GM21526 (cell line): ENCODE measurements at regions not wholly inside any gene's neighbourhood (a gene's known extent, or its start where the extent isn't known, plus 50 kb on each side); places are given as distances from the start of the nearest gene placed in this dataset.
"Not testable (repeated sequence)": the region's sequence is repeated elsewhere in the genome, so short reads cannot be mapped to it uniquely, and the experiment has no call there.

Experiments used
- ATAC-seq: cut with Tn5 transposase; IDR thresholded peaks from one replicate; pipeline ENCODE4 v1.9.1; 2021; ENCODE audit warnings: moderate library complexity; ENCODE audit not compliant: unreplicated experiment, low FRiP score

DNA sequence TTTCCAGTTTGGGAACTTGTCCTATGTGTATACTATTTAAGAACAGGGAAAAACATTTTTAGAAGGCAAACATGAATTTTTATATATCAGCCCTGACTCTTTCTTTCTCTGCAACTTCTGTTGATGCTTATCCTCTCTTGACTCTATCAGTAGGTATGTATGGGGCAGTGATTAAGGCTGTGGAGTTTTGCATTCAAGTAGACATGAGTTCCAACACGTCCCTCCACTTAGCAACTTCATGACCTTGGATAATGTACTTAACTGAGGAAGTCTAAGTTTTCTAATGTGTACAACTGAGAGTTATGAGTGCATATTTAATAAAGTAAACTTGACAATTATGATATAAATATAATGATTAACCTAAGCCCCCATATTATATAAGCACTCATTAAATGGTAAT is 414.6 kb downstream of the TDRD3 start:
- ATAC-seq = no peak

DNA sequence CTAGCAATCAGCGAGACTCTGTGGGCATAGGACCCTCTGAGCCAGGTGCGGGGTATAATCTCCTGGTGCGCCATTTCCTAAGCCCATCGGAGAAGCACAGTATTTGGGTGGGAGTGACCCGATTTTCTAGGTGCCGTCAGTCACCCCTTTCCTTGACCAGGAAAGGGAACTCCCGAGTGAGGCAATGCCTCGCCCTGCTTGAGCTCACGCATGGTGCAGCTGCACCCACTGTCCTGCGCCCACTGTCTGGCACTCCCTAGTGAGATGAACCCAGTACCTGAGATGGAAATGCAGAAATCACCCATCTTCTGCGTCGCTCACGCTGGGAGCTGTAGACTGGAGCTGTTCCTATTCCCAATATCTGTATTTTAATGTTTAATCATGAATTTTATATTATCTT is 408.6 kb downstream of the TDRD3 start:
- ATAC-seq = not testable (repeated sequence)

DNA sequence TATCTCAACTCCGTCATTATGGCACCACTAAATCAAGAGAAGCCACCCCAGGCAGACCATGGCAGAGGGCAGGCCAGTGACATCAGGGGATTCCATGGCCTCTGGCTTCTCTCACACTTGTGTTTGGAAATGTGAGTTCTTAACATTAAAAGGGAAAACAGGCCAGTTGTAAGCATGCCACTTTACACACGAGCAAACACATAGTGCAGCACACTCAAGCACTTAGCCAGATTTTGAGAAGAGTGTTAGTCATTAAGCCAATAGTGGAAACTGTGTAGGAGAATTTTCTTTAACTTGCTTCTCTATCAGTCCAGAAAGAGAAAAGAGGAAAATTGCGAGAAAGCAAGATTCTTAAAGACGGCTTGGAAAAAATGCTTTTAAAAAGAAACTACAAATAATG is 401.5 kb downstream of the TDRD3 start:
- ATAC-seq = no peak

DNA sequence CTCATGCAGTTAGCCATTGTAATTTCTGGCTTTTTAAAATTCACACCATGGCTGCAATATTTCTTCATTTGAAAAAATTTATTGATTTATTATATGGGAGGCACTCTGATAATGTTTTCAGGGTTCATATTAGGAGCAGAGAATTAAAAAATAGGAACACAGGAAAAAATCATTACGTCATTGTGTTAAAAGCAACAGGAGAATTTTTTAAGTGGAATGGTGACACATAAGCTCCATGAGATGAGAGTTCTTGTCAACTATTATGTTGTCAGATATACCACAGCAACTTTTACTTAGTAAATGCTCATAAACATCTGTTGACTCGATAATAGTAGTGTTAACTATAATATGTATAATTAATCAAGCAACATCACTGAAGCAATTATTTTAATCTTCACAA is 400.1 kb downstream of the TDRD3 start:
- ATAC-seq = no peak

DNA sequence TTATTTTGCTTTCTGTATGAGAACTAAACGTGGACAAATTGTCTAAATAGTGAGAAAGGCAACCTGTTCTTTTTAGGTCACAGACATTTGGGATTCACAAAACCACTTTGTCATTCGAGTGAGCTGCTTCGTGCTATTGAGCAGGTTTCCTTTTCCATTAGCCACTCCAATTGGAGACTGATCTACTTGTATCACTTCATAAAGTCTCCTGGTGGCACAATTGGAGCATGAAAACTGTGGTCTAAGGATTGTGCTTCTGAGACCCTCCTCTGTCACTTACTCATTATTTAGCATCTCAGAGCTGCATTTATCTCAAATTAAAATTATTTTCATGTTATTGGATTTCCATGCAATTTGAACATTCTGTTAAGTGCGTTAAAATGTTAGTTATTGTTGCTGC is 397.7 kb downstream of the TDRD3 start:
- ATAC-seq = no peak

DNA sequence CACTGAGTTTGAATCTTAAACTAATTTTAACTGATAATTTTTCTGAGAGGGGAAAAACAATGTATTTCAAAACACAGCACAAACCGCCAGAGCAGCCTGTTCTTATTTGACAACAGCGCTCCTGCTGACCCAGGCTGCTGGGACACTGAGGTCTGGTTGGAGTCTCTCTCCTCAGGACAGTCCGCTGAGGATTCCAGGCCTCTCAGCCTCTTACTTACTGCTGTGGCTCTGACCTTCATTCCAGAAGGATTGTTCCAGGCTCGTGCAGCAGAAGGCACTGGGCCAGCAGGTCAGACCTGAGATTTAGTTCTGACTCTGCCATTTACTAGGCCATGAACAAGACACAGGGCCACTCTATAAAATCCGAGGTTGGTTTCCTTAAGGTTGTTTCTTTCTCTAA is 393.6 kb downstream of the TDRD3 start:
- no peak for ATAC-seq

DNA sequence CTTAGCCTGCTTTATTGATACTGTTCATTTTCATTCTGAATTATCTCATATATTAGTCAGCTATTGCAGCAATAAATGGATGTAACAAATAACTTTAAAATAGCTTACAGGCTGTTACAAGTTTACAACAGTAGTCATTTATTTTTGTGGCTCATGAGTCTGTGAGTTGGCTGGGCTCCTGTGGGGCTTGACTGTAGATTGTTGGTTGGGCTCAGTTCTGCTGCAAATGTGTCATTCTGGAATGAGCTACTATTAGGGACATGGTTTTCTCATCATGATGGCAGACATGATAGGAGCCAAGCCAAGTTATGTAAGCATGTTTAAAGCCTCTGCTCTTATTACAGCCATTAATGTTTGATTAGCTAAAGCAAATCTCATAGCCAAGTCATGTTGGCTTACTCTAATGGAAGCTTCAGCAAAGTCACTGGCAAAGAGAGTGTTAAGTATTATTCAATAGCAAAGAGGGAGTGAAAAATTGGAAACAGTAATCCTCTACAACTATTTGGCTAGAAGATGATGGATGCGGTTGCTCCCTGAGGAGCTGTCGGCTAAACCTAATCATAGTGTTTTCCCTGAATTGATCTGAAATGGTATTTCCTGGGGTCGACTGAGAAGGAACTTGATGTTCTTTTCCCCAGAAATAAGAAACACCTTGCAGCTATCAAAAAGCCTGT is 391.3 kb downstream of the TDRD3 start:
- ATAC-seq = no peak

DNA sequence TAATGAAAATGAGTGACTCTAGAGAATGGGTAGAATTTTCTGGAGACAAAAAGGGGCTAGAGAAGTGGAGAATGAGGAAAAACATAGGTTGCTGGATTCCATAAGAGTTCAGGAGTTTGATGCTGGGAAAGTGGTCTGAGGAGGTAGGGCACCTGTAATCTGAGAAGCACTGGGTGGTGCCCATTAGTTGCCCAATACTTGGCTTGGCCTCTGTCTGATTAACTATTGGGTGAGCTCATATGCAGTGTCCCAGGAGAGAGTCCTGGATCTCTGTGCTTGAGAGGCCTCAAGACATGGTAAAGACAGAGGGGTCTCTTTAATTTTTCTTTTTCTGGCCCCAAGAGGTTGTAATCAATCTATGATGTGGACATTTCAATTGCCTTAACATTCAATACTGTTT is 390.1 kb downstream of the TDRD3 start:
- no peak for ATAC-seq

DNA sequence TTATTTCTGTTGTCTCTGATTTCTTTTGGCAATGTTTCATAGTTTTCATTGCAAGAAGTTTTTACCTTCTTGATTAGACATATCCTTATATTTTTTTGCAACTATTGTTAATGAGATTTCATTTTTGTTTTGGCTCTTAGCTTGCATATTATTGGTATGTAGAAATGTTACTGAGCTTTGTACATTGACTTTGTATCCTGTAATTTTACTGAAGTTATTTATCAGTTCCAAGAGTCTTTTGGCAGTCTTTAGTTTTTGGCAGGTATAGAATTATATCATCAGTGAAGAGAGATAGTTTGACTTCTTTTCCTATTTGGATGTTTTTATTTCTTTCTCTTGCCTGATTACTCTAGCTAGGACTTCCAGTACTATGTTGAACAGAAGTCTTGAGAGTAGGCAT is 375.7 kb downstream of the TDRD3 start:
- ATAC-seq = no peak

DNA sequence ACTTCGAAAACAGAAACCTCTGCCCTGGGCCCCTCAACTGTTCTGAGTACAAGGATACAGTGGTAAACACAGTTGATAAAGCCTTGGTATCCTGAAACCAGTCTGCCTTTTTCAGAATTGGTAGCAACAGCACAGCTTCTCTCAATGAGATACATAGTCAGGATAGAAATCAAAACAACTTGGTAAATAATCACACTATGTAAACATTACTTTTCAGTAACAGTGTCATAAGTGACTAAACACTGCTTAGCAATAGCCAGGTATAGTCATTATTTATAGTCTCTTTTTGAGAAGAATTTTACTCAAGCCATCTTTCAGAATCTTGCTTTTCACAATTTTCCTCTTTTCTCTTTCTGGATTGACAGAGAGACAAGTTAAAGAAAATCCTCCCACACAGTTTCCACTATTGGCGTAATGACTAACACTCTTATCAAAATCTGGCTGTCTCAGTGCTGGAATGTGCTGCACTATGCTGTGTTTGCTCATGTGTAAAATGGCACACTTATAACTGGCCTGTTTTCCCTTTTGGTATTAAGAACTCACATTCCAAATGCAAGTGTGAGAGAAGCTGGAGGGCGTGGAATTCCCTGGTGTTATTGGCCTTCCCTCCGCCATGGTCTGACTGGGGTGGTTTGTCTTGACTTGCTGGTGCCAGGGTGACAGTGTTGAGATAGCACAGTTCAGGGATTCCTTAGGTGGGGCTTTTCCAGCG is 368.8 kb downstream of the TDRD3 start:
- ATAC-seq = no peak

DNA sequence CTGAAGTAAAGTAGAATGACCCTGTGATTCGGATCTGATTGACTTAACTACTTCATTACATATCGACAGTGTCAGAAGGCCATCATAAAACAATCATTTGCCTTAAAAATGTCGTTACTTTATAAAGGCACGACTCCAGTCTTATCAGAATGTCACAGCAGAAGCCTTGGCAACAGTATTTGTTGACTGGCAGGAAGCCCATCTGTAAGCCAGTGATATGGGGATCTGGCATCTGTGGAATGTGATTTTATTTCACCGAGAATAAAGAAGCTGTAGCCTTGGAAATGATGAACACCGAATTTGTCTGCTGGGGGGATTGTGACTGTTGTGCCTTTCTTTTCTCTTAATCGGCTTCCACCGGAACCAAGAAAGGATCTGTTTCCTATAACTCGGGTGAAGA is 362.5 kb downstream of the TDRD3 start:
- ATAC-seq = no peak

DNA sequence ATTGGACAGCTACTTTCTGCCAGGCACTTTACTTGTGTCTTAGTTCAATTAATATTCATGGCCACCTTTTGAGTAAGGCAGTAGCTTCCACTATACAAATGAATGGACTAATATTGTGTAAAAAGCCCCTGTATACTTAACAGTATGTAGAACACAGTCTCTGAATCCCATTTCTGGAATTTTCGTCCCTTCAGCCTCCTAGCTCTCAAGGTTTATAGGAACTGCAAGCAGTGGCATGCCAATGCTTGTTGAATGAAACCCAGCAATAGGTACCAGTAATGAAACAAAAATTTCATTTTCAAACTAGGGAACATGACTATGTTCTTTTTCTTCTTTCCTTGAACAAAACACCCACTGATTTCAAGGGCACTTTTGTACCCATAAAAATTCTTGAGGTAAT is 361.6 kb downstream of the TDRD3 start:
- no peak for ATAC-seq

DNA sequence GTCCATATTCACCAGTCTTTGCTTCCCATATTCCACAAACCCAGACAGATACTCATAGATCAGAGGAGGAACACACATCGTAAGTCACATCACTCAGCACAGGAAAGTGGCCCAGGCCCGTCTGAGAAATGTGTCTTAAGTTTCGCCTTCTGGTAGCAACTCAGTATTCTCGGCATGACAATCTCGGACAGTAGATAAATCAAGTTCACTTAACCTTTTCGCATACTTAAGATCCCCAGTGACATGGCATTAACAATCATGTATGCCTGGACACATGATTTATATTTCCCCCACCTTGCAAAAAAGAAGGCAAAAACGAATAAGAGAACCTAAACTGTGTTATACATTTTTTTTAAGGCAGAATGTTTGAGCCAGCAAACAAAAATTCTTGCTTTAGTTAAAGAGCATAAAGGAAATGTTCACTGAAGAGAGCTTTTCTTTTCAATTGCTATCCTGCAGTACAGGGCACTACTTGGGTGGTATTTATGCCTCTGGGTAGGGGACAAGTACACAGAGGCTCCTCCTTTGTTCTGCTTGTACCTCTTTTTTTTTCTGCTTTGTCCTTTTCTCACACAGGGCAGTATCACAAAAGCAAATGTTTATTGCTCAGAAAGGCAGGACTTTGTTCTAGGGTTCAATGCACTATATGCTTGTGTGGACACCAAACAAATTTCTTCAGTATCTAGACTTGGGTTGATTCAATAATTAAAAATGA is 360.6 kb downstream of the TDRD3 start:
- no peak for ATAC-seq

DNA sequence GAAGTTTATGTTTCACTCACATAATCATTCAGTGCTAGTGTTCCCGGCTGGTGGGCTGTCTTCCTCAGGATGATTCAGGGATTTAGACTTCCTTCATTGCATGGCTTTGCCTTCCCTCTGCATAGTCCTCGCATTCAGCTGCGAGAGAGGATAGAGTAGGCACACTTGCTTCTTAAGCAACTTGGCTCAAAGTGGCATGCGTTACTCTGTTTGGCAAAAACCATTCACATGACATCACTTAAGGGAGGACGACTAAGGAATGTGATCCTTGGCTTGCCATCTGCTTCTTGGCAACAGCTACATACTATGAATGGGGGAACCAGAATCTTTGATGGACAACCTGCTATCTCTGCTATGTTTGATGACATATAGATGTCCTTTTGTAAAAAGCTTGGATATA is 359.3 kb downstream of the TDRD3 start:
- ATAC-seq = no peak

DNA sequence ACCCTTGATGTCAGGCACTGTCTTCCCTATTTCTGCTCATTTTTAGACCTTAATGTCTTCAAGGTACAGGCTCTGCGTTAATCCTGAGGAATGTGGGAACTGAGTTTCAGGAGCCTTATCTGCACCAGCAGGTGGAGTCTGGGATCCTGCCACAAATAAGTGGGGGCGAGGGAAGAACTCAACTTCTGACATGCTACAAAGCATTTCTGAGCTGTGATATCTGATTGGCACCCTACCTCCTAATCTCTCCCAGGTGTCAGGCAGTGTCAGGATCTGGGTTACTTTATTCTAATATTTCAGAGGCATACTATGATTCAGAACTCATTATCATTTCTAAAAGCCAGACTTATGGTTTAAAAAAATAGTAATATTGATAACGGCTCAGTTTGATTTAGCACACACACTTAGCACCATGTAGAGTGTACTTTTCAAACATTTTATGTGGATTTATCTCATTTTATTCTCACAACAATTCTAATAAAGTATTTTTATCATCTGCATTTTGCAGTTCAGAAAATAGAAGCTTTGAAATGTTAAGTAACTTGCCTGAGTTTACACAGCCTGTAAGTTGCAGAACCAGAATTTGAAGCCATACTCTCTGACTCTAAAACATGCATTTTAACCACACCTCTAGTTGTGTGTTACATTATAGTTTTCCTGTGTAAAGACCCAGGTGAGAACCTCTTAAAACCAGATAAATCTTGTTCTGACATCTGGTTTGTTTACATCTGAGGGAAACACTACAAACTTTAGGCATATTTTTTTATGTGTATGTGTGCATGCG is 358.6 kb downstream of the TDRD3 start:
- ATAC-seq = no peak

DNA sequence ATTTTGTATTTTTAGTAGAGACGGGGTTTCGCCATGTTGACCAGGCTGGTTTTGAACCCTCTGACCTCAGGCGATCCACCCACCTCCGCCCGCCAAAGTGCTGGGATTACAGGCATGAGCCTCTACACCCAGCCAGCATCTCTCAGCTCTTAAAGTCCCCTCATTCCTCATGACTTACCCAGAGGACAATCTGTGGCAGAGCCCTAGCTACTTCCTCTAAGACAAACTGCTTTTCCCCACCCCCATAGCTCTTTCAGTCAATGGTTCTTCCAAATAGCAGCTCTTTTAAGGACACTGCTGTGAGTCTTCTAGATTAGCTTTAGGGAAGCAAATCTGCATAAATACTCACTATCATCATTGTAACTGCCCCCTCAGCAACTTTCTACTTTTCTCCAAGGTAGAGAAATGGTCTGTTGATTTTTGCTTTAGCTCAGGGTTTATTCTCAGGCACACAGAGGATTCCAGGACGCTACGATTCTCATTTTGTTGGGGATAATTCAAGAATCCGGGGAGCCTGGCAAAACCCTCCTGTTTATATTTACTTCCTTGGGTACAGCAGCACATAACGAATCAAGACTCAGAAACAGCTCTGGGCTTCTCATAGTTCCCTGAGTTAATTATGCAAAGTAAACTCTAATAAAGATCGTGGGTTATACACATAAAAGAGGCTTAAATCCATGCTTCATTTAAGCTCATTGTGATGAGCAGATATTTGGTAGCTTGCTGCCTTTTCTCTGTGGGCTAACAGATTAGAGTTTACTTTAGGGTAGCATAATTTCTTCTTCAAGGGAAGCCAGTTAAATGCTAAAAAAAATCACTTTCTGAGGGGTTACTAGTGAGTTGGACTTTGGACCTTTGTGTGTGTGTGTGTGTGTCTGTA is 357.4 kb downstream of the TDRD3 start:
- ATAC-seq = no peak

DNA sequence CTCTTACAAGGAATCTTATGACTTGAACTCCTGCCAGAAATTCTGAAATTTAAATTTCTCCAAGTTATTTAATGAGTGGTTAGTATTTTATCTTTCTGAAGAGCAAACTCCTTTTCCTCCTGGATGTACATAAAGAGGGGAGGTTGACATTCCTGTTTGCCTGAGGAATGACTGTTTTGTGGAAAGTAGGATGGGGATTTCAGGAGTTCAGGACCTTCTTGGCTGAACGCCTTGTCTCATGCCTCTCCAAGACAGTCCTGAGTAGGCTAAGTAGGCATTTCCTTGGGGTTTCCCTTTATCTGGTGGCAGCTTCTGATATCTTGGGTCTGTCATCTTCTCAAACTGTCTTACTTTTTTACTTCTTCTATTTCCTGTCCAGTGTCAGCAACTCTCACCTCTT is 356.6 kb downstream of the TDRD3 start:
- no peak for ATAC-seq

DNA sequence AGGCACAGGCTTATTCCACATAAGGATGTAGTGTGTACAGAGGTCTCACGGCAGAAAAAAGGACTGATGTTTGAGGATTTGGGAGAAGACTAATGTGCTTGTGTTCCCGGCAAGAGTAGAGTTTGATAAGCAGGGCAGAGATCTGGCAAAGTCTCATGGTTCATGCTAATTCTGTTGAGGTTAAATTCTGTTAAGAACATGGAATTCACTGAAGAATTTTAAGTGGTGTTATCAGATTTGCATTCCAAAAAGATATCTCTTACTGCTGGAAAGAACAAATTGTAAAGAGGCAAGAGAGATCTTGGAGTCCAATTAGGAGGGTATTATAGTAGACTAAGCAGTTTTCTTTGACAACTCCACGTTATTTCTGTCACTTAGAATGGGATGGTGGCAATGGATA is 348.3 kb downstream of the TDRD3 start:
- no peak for ATAC-seq

DNA sequence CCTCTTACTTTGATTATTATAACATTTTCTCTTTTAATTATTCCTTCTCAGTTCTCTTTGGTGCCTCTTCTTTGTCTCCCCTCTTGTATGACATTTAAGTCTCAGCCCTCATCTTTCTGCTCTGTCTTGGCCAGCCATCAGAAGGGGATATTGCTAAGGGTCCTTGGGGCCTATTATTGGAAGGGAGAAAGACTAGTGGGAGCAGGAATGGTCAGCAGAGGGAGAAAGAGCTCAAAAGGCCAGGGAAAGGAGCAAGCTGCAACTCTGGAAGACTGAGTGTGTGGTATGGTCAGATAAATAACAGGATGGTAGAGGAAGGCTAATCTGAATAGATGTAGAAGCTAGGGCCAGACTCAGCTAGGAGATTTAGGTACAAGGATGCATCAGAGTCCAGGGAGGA is 336.9 kb downstream of the TDRD3 start:
- no peak for ATAC-seq

DNA sequence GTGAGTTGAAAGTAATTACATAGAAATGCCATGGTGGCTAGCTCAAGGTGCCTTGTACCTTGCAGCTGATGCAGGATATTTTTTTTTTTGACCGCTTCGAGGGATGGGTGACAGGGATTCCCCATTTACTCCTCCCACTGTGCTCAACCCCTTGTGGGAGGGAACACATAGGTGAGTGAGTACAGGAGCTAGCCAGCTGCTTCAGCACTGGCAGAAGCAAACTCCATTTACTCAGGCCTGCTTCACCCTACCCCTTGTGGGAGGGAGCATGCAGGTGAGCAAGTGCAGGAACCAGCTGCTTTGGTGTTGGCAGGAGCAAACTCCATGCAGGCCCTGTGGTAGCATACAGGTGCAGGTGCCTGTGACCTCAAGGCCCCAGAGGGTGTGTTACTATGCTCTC is 330.1 kb downstream of the TDRD3 start:
- ATAC-seq = no peak
